NOMO-1 treated with DMSO at 0.1 percent for 48 hours (cell line): ENCODE measurements at regions not wholly inside any gene's neighbourhood (a gene's known extent, or its start where the extent isn't known, plus 50 kb on each side); places are given as distances from the start of the nearest gene placed in this dataset.

Source experiments
- DNase-seq: peaks from one replicate; lab custom pipeline; 2025; ENCODE audit not compliant: unreplicated experiment; lab: John Stamatoyannopoulos, UW

DNA sequence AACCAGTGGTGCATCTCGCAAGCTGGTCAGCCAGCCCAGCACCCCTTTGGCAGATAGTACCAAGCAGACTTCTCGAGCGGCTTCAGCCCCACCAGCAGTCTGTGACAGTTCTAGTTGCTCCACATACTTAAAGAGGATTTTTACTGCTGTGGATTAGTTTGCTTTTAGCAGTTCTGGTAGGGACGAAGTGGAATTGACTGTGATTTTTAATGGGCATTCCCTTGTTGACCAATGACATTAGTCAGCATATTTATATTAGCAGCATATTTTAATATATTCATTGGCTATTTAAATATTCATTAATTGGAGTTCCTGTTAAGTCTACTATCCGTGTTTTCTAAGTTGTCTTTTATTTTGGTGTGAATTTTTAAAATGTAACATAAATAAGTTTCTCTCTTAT is 500.9 kb upstream of the FAT1 start:
- no peak for DNase-seq

DNA sequence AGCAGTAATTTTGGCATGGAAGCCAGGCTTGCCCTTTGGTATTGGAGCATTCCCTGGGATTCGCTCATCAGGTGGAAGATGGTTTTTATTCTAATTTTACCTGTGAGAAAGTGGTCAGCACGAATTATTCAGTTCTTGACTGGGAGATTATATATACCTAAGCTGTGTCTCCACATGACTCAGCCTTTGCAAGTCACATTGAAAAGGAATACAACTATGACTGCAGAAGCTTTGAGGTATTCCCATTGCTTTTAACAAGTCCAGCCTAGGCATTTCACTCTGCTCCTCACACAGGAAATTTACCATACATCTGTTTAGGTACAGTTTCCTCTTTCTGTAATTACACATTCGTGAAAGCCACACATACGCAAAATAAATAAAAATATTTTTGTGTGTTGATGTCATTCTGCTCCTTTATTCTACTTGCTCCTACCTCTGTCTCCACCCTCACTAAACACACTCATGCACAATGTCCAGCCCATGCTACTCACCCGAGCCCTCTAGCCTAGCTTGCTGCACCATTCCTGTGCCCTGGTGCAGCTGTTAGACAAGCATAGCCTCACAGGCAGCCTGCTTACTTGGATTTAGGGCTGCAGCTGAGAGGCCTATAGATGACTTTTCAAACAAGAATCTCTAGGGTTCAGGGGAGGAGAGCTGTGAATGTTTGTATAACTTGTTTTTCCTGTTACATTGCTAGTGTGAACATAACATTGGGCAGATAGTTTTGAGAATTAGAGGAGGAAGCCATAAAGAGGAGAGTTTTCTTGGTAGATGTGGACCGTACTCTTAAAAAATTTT is 504.4 kb upstream of the FAT1 start:
- DNase-seq: no peak

DNA sequence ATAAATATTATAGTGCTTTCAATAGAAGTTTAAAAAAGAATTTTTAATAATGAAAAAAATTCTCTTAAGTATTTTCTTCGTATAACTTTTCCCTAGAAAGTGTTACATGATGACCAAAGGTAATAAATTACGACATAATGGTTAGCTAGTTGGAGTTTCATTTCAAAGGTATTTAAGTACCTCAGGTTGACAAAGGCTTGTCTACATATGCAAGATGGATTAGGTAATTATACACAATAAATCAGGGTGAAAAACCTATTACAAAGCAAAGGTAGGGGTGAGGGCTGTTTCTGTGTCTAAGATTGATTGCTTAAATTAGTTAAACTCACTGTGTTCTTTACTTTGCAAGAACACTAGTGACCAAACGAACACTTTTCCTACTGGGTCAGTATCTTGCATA is 508.5 kb upstream of the FAT1 start:
- DNase-seq: no peak

DNA sequence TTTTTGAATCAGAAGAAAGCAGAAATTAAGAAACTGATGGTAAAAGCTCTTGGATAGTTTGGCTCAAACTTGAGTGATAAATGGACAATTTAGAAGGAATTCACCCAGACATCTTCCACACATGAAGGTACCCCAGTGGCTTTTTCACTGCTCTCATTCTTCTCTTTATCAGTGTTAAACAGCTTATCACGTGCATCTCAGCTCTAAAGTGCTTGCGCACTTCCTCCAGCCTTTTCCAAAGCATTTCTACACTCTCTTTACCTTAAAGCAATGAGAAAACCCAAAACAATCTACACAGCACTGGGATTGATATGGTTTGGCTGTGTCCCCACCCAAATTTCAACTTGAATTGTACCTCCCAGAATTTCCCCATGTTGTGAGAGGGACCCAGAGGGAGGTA is 509.1 kb upstream of the FAT1 start:
- DNase-seq: no peak

DNA sequence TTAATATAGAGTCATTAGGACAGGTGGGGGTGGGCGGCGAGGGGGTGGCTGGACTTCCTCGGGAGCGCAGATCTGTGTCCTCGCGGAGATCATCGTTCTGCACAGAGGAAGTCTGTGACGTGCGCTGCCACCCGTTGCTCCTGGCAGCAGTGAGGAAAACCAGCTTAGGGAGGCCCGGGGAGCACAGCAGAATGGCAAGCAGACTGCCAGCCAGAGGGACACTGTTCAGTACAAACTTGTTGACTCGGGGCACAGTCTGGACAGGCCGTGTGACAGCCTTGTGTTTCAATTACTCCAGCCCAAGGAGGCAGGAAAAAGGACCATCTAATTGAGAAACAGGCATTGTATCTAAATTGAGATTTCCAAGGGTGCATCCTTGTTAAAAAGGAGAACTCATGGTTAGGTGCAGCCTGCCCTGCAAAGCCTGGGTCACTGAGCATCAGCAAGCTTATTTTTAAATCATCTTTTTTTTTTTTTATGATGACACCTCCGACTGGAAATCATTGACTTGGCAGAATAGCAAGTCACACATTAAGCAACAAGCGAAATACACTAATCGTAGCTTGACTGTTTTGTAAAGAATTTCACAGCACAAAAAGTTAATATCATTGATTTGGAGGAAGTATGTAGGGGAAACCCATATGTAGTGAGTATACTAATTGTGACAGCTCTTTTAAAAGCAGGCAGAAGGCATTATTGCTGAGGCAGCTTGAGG is 512.0 kb upstream of the FAT1 start:
- DNase-seq: no peak

DNA sequence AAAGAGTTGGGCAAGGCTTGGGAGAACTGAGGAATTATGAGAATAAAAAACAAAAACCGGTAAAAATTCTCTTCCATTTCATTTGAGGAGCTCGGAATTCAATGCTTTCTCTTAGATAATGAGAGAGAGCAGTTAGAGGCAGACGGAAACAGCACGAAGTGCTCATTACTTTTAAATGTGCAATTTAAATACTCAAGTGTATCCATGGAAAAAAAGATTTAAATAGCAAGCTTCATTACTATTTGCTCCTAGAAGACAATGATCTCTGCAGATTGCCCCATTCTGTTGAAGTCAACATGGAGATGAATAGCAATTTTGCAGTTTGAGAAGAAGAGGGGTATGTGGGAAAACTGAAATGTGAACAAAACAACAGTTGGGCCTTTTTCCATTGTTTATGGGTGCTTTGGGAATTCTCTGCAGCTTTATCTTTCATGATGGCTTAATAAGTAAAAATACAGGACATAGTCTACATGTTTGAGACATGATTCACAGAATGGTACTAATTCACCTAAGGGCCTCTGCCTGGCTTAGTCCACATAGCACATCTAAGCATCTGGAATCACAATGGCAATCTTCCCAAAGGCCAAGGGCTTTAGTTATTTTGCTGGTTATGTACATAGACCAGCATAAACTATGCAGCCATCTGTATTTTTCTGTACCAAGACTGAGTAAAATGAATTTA is 512.7 kb upstream of the FAT1 start:
- DNase-seq: no peak

DNA sequence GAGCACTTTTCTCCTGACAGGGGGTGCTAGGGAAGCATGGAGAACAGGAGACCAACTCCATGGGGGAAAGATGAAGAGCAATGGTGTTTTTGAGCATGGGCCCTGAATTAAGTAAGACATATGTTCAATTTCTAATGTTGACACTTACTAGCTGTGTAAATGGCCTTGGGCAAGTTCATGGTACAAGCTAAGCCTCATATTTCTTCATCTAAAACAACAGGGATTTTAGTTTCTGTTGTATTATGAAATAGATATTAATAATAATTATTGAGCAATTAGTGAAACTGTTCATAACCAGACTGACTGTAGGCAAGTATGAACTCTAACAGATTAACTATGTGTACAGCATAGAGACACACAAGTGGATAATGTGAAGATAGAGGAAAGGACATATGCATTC is 515.0 kb upstream of the FAT1 start:
- DNase-seq: no peak

DNA sequence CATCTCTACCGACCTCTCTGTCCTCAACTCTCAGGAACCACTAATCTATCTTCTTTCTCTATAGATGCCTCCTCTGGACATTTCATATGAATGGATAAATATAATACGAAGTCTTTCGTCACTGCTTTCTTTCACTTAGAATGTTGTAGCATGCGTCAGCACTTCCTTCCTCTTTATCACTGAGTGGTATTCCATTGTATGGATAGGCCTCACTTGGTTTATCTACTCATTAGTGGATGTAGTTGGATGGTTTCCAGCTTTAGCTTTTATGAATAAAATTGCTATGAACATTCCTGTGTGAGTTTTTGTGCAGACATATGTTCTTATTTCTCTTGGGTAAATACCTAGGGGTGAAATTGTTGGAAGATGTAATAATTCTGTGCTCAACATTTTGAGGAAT is 528.2 kb upstream of the FAT1 start:
- no peak for DNase-seq

DNA sequence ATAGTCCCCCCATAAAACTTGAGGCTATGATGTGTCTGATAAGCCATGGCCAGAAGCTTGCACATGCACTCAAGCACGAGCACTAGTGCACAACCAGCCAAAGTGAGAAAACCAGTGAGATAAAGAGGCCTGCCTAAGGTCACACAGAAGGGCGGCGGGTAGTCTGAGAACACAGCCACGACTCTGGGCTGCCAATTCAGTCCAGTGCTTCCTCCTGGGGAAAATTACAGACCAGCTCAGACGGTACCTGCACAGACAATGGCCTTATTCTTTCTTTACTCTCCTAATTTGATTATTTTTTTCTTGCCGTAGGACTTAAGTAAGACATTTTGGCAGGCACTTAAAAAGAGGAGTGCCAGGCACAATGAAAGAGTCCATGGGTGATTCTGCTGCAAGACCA is 533.2 kb upstream of the FAT1 start:
- DNase-seq: no peak

DNA sequence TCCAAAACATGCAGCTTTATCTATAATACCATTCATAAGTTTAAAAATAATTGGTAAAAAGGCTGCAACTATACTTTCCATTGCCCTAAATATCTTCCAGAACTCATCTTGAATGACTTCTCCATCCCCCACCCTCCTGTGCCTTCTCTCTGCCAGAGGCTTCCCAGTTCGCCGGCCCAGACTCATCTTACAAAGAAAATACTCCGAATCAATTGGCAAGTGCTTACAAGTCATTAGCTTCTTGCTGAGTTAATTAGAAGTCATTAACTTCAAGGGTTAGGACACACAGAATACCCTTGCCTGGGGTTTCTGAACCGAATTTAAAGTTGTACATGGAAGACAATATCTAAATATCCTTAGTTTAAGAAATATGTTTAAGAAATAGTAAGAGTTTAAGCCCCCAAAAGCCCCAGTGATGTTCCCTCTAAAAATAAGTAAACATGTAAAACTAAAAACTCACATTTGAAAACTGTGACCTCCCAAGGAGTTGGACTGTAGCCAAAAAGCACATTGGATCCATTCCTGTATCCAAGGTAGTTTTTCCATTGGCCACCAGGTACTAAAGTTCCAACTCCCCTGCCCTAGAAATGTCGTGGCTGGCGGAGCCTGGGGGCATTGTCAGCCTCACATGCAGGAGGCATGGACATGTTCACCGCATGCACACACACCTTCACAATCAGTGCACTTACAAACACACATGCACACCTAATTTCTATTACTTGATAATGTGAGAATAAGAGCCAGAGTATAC is 535.2 kb upstream of the FAT1 start:
- no peak for DNase-seq

DNA sequence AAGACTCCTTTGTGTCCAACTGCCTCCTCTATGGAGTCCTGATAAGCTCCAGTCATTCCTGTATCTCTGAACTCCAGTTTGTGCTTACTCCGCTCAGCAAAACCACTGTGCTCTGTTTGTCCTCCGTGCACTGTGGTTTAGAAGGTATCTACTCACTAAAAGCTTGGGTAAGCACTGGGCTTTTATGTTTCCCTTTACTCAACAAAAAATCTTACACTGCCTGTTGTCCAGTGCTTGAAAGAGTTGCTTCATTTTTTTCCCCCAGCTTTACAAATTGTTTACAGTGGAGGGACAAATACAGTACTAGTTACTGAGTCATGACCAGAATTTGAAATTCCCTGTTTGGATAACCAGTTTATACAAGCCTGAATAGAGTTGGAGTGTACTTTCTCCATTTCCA is 545.3 kb upstream of the FAT1 start:
- no peak for DNase-seq

DNA sequence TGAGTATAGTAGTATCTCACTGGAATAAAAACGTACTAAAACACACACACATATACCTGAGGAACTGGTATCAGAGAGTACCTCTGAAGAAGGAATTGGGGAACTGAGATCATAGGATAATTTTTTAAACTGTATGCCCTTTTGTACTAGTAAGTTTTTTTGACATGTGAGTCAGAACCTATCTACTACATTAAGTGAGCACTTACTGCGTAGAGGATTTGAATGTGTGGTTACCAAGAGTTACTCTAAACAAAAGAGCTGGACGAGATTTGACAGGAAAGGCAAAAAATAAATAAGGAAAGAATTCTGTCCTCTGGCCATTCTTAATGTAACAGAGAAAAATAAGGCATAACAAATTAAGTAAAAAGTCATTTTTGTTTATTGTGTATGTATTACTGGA is 546.5 kb upstream of the FAT1 start:
- DNase-seq: no peak

DNA sequence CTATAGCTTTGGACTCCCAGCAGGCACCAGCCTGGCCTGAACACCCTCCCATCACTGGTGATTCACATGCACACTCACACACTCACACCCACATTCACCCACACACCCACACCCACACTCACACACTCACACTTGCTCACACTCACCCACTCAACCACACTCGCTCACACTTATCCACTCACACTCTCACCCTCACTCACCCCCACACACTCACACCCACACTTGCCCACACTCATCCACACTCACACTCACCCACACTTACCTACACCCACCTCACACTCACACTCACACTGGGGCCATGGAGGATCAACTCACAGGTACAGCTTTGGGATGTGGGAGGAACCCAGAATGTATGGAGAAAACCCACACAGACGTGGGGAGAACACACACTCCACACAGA is 548.2 kb upstream of the FAT1 start:
- no peak for DNase-seq

DNA sequence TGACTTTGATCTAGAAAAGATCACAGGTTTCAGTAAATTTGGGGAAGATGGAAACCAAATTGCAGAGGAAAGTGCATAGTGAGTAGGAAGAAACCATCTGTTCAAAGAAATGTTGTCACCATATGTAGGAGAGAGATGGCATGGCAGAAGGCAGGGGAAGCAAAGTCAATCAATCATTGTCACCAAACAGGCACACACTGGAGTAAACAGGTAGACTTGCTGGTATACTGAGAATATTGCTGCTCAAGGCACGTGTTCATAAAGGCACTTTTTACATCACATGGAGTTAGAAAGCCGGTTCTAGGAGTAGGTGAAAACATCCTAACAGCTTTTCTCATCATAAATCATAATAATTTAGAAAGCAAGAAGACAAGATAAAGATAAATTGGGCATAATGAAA is 550.5 kb upstream of the FAT1 start:
- DNase-seq: no peak

DNA sequence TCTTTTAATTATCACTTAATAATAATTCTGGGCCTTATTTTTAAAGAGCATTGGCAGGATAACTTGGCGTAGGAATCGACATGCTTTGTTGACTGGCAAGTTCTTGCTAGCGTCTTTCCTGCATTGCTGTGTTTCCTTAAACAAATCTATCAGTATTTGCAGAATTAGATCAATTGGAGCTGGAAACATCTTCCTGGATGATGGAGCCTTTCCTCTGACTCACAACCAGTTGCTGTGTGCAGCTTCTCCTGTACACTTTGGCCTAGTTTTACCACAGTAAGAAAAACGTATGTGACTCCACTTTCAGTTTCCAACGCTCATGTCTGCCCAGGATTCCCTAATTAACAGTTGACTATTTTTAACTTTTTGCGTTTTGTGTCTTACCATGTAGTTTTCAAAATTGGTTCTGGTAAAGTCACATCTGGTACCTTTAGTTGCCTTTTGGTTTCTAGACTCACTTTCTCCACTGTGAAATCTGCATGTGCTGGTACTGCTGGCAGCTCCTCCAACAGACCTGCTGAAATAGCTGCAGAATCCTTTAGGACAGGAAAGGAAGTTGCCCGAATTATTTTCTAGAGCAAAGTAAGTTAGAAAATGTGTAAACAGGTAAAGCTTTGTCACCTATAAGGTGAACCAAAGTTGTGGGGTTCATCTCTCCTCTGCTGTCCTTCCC is 553.2 kb upstream of the FAT1 start:
- no peak for DNase-seq

DNA sequence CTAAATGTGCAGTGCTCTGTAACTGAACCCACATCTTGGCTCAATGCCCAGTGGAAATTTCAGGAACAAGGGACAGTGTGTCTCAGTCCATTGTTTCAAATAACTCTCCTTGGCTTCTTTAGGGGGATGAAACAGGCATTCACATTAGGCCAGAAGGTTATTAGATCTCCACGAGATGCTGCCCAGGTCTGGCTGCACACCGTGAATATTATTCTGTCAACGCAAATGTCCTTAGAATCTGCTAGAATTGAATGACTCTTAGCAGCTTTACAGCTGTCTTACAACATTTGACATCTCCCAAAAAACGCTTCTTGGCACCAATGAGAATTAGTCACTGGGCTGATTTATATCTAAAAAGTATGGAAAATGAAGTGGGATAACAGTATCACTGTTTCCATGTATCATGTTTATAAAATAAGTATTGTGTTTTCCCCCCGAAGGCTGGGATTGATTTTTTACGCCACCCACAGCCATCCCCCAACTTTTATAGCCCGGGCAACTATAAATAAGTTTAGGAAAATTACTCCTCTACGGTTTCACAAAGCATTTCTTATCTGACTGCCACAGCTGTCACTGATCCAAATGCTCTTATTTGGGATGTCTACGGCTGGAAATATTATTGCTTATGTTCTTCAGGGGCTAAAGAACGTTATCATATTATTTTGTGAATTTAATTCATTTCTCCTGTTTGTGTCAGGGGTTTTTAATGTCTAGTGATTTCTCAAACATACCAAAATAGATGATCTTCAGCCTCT is 559.7 kb upstream of the FAT1 start:
- DNase-seq: no peak

DNA sequence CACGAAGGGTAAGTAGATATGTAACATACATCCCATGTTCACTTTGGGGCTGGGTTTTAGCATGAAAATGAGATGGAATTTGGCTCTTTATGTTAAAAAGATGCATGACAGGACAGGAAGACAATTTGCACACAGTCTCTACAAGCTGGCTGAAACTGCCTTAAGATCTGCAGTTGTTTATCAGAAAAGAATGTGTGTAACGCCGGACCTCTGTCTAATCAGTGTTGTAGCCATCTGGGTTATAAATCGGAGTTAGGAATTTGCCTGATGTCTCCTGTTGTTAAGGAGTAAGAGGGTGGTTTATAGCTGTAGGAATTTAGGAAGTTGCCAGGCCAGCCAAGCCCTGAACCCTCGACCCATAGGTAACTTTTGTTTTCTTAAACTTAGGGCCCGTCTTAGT is 562.9 kb upstream of the FAT1 start:
- DNase-seq: no peak

DNA sequence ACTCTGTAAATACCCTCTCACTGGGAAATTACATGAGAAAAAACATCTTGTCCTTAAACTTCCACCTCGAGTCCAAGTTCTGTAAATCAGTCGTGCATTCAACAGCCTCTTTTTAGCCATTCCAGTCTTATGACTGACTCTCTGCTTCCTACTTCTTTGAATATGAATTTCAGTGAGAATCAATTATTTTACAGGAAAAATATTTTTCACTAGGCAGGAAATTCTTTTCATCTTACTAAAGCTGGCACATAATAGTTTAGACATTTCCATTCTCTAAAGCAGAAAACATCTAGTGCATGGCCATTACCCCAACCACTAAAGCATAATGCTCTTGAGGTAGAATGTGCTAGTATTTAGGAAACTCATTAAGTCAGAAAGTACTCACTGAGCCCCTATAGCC is 565.7 kb upstream of the FAT1 start:
- DNase-seq: no peak

DNA sequence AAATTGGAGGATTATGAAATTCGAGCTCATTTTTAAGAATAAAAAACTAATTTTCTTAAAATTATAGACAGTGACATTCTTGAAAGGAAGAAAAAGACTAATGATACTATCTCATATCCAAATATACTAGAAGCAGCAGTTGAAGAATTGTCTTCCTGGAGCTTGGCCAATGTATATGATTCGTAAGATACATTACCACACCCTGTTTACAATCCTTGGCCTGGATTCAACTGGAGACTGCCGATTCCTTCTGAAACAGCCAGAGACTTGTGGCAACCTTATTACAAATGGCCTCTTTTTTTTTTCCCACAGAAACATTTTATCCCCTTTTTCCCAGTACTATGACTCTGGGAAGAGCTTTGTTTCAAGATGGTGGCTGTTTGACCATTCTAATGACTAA is 571.2 kb upstream of the FAT1 start:
- no peak for DNase-seq

DNA sequence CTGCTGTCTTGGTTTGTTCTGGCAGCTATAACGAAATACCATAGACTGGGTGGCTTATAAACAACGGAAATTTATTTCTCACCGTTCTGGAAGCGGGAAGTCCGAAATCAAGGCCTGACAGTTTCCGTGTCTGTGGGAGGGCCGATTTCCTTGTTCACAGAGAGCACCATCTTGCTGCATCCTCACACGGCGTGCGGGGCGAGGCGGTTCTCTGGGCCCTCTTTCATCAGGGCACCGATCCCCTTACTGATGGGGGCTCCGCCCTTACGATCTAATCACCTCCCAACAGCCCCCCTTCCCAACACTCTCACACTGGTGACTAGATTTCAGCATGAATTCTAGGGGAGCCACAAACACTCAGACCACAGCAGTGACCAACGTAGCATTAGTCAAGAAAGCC is 578.3 kb upstream of the FAT1 start:
- DNase-seq: no peak
